Esophagus muscularis mucosa (tissue), 4 donors: ENCODE measurements at regions not wholly inside any gene's neighbourhood (a gene's known extent, or its start where the extent isn't known, plus 50 kb on each side); places are given as distances from the start of the nearest gene placed in this dataset.

Experiments used
- DNase-seq: peaks from one replicate; pipeline ENCODE4 v3.0.0-alpha.2; 2017; ENCODE audit errors: extremely low spot score
- H3K27ac ChIP-seq, 4 donors: fragments of 200-600 bp; sonication (generic); replicated peaks in 1 of 4; 1 replicate in 3 of 4; 2 replicates in 1 of 4; pipeline ENCODE4 v1.5.1; 2016 to 2019; ENCODE audit warnings: mild to moderate bottlenecking in 1 of 4
- H3K27me3 ChIP-seq, 4 donors: fragments of 200-600 bp; sonication (generic); one replicate each; pipeline versions ENCODE4 v1.5.1 to v1.6.0; 2016 to 2019
- H3K36me3 ChIP-seq, 4 donors: fragments of 200-600 bp; sonication (generic); one replicate each; pipeline ENCODE4 v1.5.1; 2016 to 2019
- H3K4me1 ChIP-seq, 4 donors: fragments of 200-600 bp; sonication (generic); one replicate each; pipeline ENCODE4 v1.5.1; 2016 to 2019
- H3K4me3 ChIP-seq, 4 donors: fragments of 200-600 bp; sonication (generic); 1 replicate in 2 of 4; 2 replicates in 2 of 4; pipeline ENCODE4 v1.5.1; 2016 to 2019; ENCODE audit warnings: mild to moderate bottlenecking in 4 of 4, moderate library complexity in 1 of 4
- H3K9me3 ChIP-seq, 4 donors: fragments of 200-600 bp; sonication (generic); 1 replicate in 3 of 4; 2 replicates in 1 of 4; pipeline ENCODE4 v1.5.1; 2016 to 2019
- EP300 ChIP-seq: sonication (generic); formaldehyde crosslinking; IDR thresholded peaks from one replicate; pipeline ENCODE4 v1.6.1; 2017; ENCODE audit warnings: antibody characterized with exemption
- POLR2A ChIP-seq: fragments of 450-650 bp; IDR thresholded peaks from one replicate; pipeline ENCODE4 v1.6.1; 2017; ENCODE audit warnings: antibody characterized with exemption, moderate library complexity, mild to moderate bottlenecking, low read depth
- POLR2AphosphoS5 ChIP-seq, 2 donors: sonication (generic); formaldehyde crosslinking; IDR thresholded peaks; one replicate each; pipeline ENCODE4 v1.6.1; 2017; ENCODE audit warnings: antibody characterized with exemption in 2 of 2
- WGBS: methylation state at CpG from one replicate; pipeline ENCODE4 v1.1.5; 2018; 5-methylcytosine and 5-hydroxymethylcytosine counted together
- intact Hi-C: fragments of 100-400 bp; cut with DNase I; formaldehyde crosslinking; loops from one replicate; pipeline ENCODE4 v1.15.1; 2023
- TF ChIP-seq, protein P1 (sequence below), 3 experiments: fragments of 200-600 bp in 2 of 3; fragments of 450-650 bp in 1 of 3; sonication (generic) in 2 of 3; IDR thresholded peaks; one replicate each; pipeline ENCODE4 v1.5.1; 2017 to 2019; ENCODE audit warnings: antibody characterized with exemption in 3 of 3, mild to moderate bottlenecking in 2 of 3, moderate library complexity in 1 of 3

DNA sequence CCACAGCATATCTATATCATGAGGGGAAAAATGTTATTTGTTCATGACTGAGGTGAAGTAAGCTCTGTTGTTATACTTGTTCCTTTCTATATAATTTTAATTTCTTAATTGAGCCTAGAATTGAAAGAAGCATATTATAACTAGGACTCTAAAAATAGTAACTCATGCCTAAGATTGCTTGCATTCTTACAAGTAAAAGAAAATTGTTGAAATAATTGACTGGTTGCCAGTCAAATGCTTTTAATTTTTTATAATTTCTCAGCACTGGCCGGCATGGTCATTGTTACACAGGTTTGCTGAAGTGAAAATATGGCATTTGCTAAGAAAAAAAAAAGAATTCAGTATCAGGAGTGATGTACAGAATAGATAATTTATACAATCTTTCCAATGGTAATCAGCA lies 104.8 kb downstream of the GASK1B start:
- no peak for TF ChIP-seq POLR2AphosphoS5 (IDR thresholded peaks at IDR 0.05)
- TF ChIP-seq, protein P1, sequence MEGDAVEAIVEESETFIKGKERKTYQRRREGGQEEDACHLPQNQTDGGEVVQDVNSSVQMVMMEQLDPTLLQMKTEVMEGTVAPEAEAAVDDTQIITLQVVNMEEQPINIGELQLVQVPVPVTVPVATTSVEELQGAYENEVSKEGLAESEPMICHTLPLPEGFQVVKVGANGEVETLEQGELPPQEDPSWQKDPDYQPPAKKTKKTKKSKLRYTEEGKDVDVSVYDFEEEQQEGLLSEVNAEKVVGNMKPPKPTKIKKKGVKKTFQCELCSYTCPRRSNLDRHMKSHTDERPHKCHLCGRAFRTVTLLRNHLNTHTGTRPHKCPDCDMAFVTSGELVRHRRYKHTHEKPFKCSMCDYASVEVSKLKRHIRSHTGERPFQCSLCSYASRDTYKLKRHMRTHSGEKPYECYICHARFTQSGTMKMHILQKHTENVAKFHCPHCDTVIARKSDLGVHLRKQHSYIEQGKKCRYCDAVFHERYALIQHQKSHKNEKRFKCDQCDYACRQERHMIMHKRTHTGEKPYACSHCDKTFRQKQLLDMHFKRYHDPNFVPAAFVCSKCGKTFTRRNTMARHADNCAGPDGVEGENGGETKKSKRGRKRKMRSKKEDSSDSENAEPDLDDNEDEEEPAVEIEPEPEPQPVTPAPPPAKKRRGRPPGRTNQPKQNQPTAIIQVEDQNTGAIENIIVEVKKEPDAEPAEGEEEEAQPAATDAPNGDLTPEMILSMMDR (IDR thresholded peaks at IDR 0.05) = no peak
- no peak for TF ChIP-seq POLR2A
- Histone ChIP-seq H3K27me3 (no peaks in the 10 kb centered on the region), H3K4me1 (peaks cover 0 to 17% (median 8%) of the 10 kb centered on the region in 4 donors), H3K27ac (no peak overlapping the region), H3K4me3 (no peak overlapping the region), H3K36me3 (no peaks in the 10 kb centered on the region), H3K9me3 (no peaks in the 10 kb centered on the region)
- WGBS = 34% methylated on average over 1 of the region's 1 CpG
- intact Hi-C loops = no loop called here
- no peak for DNase-seq

DNA sequence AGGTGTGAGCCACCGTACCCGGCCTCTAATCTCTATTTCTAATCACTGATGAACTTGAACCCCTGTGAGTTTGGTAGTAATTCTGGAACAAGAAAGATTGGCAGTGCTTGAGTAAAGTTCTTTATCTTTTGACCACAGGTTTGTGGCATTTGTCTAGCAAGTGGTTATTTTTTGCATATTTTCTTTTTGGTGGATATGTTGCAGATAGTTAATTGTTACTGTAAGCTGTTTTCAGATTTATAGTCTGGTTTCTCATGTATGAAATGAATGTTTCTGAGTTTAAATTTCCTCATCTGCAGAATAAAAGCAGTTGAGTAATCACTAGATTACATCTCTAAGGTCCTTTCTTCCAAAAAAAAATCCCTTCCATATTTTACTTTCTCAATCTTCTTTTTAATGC lies 105.2 kb downstream of the GASK1B start:
- no peak overlapping the region for H3K4me3 ChIP-seq
- DNase-seq = no peak
- intact Hi-C loops = no loop called here
- H3K9me3 ChIP-seq = no peaks in the 10 kb centered on the region
- H3K27ac ChIP-seq = no peak overlapping the region
- TF ChIP-seq EP300 = no peak
- no peak for TF ChIP-seq POLR2A
- TF ChIP-seq, protein P1 (IDR thresholded peaks at IDR 0.05) = no peak
- no peak for TF ChIP-seq POLR2AphosphoS5 (IDR thresholded peaks at IDR 0.05)
- peaks cover 0 to 17% (median 8%) of the 10 kb centered on the region in 4 donors for H3K4me1 ChIP-seq
- H3K36me3 ChIP-seq = no peaks in the 10 kb centered on the region
- WGBS = 89% methylated on average over 2 of the region's 2 CpGs
- no peaks in the 10 kb centered on the region for H3K27me3 ChIP-seq

DNA sequence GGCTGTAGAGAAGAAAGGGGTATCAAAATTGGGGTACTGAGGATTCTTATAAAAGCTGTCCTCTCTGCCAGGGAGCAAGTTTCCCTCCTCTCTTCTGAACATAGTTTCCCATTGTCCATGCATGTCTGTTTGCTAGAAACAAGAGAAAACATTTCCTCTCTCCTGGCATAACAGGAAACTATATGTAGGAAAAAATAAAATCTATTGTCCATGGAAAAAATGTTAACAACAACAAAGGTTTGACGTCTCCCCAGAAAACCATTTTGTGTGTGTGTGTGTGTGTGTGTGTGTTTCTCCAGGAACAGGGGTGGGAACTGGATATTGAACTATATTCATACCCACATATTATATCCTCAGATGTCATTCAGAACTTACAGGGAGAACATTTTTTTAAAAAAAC lies 107.2 kb downstream of the GASK1B start:
- 79% methylated on average over 1 of the region's 1 CpG for WGBS
- intact Hi-C loops = no loop called here

DNA sequence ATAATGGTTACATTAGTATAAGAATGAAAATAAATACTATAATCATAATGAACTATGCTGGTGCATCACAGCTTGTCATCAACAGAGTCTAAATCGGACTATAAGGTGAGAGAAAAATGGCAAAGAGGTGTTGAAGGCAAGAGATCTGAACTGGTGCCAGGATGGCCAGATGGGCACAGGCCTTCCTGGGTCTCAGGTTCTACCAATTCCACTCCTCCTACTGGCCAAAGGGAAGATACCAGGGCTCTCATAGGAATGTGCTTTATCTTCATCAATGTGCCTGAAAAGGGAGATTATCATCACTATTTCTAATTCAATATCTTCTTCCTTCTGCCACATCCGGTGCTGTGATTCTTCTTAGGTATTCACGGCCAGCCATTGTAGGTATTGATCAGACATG lies 107.6 kb downstream of the GASK1B start:
- DNase-seq = no peak
- TF ChIP-seq, protein P1 (IDR thresholded peaks at IDR 0.05) = no peak
- TF ChIP-seq POLR2AphosphoS5 (IDR thresholded peaks at IDR 0.05) = no peak
- TF ChIP-seq POLR2A = no peak
- no peak for TF ChIP-seq EP300
- Histone ChIP-seq H3K27me3 (no peaks in the 10 kb centered on the region), H3K9me3 (no peaks in the 10 kb centered on the region), H3K4me1 (peaks cover 0 to 17% (median 8%) of the 10 kb centered on the region in 4 donors), H3K36me3 (no peaks in the 10 kb centered on the region), H3K27ac (no peak overlapping the region), H3K4me3 (no peak overlapping the region)
- intact Hi-C loops = no loop called here
- WGBS = 51% methylated on average over 3 of the region's 3 CpGs

More for the DNA sequence above, 107.2 kb downstream of the GASK1B start:
- no peaks in the 10 kb centered on the region for H3K27me3 ChIP-seq
- DNase-seq = no peak
- no peak overlapping the region for H3K4me3 ChIP-seq
- H3K27ac ChIP-seq = no peak overlapping the region
- no peaks in the 10 kb centered on the region for H3K9me3 ChIP-seq
- H3K36me3 ChIP-seq = no peaks in the 10 kb centered on the region
- TF ChIP-seq, protein P1 (IDR thresholded peaks at IDR 0.05) = no peak
- no peak for TF ChIP-seq POLR2A
- TF ChIP-seq EP300 = no peak
- TF ChIP-seq POLR2AphosphoS5 (IDR thresholded peaks at IDR 0.05) = no peak
- peaks cover 0 to 17% (median 8%) of the 10 kb centered on the region in 4 donors for H3K4me1 ChIP-seq

DNA sequence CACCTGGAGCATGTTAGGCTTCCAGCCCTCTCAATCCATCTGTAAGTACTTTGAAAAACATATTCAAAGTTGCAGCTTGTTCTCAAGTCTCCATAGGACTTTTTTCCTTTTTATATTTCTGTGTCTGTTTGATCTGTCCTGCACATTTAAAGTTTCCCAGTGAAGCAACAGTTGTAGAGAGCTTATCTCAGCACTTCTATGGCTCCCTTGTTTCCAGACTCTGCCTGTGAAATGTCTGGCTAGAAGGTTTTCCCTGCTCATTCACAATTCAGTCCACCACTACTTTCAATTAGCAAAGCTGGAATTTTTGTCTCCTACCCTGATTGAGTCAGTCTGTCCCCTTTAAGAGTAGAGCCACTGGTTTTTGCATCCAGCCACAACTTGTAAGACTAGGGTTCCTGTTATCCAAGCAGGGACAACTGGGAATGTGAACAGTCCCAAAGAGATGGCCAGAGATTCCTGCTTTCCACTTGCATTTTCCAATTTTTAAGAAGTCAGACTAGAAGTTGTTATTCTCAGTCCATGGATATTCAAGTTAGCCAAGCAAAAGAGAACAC lies 116.1 kb downstream of the GASK1B start:
- Histone ChIP-seq H3K27me3 (no peaks in the 10 kb centered on the region), H3K9me3 (no peaks in the 10 kb centered on the region), H3K36me3 (no peaks in the 10 kb centered on the region), H3K27ac (no peak overlapping the region), H3K4me3 (no peak overlapping the region), H3K4me1 (no peaks in the 10 kb centered on the region)
- DNase-seq = no peak
- TF ChIP-seq, protein P1 (IDR thresholded peaks at IDR 0.05) = no peak
- TF ChIP-seq POLR2A = no peak
- intact Hi-C loops = no loop called here
